Suprapubic skin (tissue), 4 donors: ENCODE measurements at regions not wholly inside any gene's neighbourhood (a gene's known extent, or its start where the extent isn't known, plus 50 kb on each side); places are given as distances from the start of the nearest gene placed in this dataset.

Experiments used
- DNase-seq, 2 donors: peaks; one replicate each; pipeline ENCODE4 v3.0.0-alpha.2; 2019; ENCODE audit warnings: low spot score in 2 of 2
- H3K27ac ChIP-seq: fragments of 200-600 bp; sonication (generic); one replicate; pipeline ENCODE4 v1.5.1; 2019
- H3K27me3 ChIP-seq: fragments of 200-600 bp; sonication (generic); one replicate; pipeline ENCODE4 v1.5.1; 2019
- H3K36me3 ChIP-seq: fragments of 200-600 bp; sonication (generic); one replicate; pipeline ENCODE4 v1.5.1; 2019
- H3K4me1 ChIP-seq: fragments of 200-600 bp; sonication (generic); one replicate; pipeline ENCODE4 v1.5.1; 2019
- H3K4me3 ChIP-seq: fragments of 200-600 bp; sonication (generic); one replicate; pipeline ENCODE4 v1.5.1; 2019; ENCODE audit warnings: mild to moderate bottlenecking
- H3K9me3 ChIP-seq: fragments of 200-600 bp; sonication (generic); one replicate; pipeline ENCODE4 v1.5.1; 2019
- EP300 ChIP-seq: sonication (generic); formaldehyde crosslinking; IDR thresholded peaks from one replicate; pipeline ENCODE4 v1.6.1; 2017; ENCODE audit warnings: antibody characterized with exemption
- POLR2A ChIP-seq, 2 donors: fragments of 450-650 bp; IDR thresholded peaks; one replicate each; pipeline ENCODE4 v1.6.1; 2017; ENCODE audit warnings: antibody characterized with exemption in 2 of 2, mild to moderate bottlenecking in 2 of 2, moderate library complexity in 2 of 2
- POLR2AphosphoS5 ChIP-seq, 3 donors: sonication (generic); formaldehyde crosslinking; IDR thresholded peaks; one replicate each; pipeline ENCODE4 v1.6.1; 2017; ENCODE audit warnings: antibody characterized with exemption in 3 of 3
- WGBS: methylation state at CpG from one replicate; pipeline ENCODE4 v1.1.5; 2018; 5-methylcytosine and 5-hydroxymethylcytosine counted together
- TF ChIP-seq, protein P1 (sequence below), 2 donors: fragments of 200-600 bp in 1 of 2; fragments of 450-650 bp in 1 of 2; sonication (generic) in 1 of 2; IDR thresholded peaks; one replicate each; pipeline ENCODE4 v1.5.1; 2016 to 2019; ENCODE audit warnings: antibody characterized with exemption in 2 of 2, mild to moderate bottlenecking in 1 of 2, moderate library complexity in 1 of 2

- H3K4me3 ChIP-seq = no peak overlapping the region
- no peaks in the 10 kb centered on the region for H3K36me3 ChIP-seq
- TF ChIP-seq EP300 (no peak), POLR2A (IDR thresholded peaks at IDR 0.05) (no peak), POLR2AphosphoS5 (IDR thresholded peaks at IDR 0.05) (no peak)
- TF ChIP-seq, protein P1, sequence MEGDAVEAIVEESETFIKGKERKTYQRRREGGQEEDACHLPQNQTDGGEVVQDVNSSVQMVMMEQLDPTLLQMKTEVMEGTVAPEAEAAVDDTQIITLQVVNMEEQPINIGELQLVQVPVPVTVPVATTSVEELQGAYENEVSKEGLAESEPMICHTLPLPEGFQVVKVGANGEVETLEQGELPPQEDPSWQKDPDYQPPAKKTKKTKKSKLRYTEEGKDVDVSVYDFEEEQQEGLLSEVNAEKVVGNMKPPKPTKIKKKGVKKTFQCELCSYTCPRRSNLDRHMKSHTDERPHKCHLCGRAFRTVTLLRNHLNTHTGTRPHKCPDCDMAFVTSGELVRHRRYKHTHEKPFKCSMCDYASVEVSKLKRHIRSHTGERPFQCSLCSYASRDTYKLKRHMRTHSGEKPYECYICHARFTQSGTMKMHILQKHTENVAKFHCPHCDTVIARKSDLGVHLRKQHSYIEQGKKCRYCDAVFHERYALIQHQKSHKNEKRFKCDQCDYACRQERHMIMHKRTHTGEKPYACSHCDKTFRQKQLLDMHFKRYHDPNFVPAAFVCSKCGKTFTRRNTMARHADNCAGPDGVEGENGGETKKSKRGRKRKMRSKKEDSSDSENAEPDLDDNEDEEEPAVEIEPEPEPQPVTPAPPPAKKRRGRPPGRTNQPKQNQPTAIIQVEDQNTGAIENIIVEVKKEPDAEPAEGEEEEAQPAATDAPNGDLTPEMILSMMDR (IDR thresholded peaks at IDR 0.05) = no peak
- H3K4me1 ChIP-seq = no peaks in the 10 kb centered on the region
- no peak for DNase-seq
- no peaks in the 10 kb centered on the region for H3K9me3 ChIP-seq
- WGBS = 61% methylated on average over 2 of the region's 2 CpGs
- no peaks in the 10 kb centered on the region for H3K27me3 ChIP-seq
- no peak overlapping the region for H3K27ac ChIP-seq
Measured at GRCh38 chr3:124574012-124574411, 156.2 kb upstream of the UMPS start.

DNA sequence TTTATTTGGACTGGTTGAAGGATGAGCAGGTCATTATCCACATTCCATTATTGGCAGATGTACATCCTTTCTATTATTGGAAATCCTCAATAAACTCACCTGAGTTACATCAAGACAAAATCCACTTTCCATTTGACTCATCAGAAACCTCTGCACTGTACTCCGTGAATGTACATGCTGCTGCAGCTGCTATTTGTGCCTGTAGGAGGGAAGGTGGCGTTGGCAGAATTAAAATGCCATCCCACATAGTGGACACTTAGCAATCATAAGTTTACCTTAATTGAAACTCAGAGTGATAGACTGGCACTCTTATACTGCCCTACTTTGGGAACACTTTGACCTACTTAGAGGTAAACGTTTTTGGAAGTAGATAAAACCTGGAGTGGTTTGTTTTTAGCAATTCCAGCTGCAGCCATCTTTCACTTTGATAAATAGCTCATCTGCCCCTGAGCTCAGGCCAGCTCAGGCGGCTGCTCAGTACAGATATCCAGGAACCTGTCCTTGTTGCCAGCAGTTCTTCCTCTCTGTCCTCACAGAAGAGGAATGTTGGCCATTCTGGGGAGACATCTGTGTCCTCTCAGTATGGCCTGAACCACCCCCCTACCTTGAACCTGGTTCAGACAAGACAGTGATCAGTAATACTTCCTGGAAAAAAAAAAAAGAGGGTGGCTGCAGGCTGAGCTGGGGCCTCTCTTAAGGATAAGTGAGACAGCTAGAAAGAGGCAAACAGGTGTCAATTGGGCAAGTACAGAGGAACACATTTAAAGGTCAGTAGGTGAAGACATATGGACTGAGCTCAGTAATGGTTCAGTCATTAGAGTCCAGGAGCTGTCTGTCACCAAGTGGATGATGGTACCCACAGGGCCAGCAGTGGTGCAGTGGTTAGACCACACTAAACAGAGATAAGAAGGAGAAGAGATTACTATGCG, 153.4 kb upstream of the UMPS start:
- Histone ChIP-seq H3K4me1 (no peaks in the 10 kb centered on the region), H3K27ac (no peak overlapping the region), H3K4me3 (no peak overlapping the region), H3K27me3 (no peaks in the 10 kb centered on the region), H3K36me3 (no peaks in the 10 kb centered on the region), H3K9me3 (no peaks in the 10 kb centered on the region)
- no peak for TF ChIP-seq POLR2A (IDR thresholded peaks at IDR 0.05)
- TF ChIP-seq, protein P1 (IDR thresholded peaks at IDR 0.05) = no peak
- no peak for TF ChIP-seq EP300
- no peak for TF ChIP-seq POLR2AphosphoS5 (IDR thresholded peaks at IDR 0.05)
- DNase-seq = no peak
- 66% methylated on average over 5 of the region's 5 CpGs for WGBS

- H3K4me1 ChIP-seq = no peaks in the 10 kb centered on the region
- 100% methylated on average over 1 of the region's 1 CpG for WGBS
- no peak overlapping the region for H3K4me3 ChIP-seq
Measured at GRCh38 chr3:124577494-124578167, 152.6 kb upstream of the UMPS start.

DNA sequence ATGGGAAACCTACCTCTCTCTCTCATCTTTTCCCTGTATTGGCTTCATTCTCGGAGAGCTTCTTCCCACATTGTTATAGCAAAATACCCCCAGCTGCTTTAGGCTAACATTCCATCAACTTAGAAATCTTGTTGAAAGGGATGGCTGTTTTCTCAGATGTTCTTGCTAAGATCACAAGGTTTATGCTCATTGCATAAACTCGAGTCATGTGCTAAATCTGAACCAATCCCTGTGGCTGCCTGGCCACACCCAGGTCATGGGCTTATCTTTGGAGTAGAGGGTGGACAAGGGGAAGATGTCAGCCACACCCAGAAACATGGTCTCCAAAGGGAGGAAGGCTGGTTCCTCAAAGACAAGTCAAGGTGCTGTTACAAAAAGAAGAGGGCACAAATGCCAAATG, 150.6 kb upstream of the UMPS start:
- DNase-seq = no peak
- peaks cover 5% of the 10 kb centered on the region for H3K4me1 ChIP-seq
- no peak overlapping the region for H3K4me3 ChIP-seq
- peaks cover 6% of the 10 kb centered on the region for H3K27me3 ChIP-seq
- TF ChIP-seq EP300 = no peak
- TF ChIP-seq, protein P1 (IDR thresholded peaks at IDR 0.05) = no peak
- no peak for TF ChIP-seq POLR2A (IDR thresholded peaks at IDR 0.05)
- no peak for TF ChIP-seq POLR2AphosphoS5 (IDR thresholded peaks at IDR 0.05)
- H3K9me3 ChIP-seq = no peaks in the 10 kb centered on the region
- WGBS = 87% methylated on average over 2 of the region's 2 CpGs
- H3K36me3 ChIP-seq = no peaks in the 10 kb centered on the region
- no peak overlapping the region for H3K27ac ChIP-seq

More at GRCh38 chr3:124577494-124578167, 152.6 kb upstream of the UMPS start:
- H3K27ac ChIP-seq = no peak overlapping the region
- H3K36me3 ChIP-seq = no peaks in the 10 kb centered on the region
- no peaks in the 10 kb centered on the region for H3K9me3 ChIP-seq
- DNase-seq = no peak
- H3K27me3 ChIP-seq = no peaks in the 10 kb centered on the region
- no peak for TF ChIP-seq EP300
- no peak for TF ChIP-seq POLR2AphosphoS5 (IDR thresholded peaks at IDR 0.05)
- no peak for TF ChIP-seq POLR2A (IDR thresholded peaks at IDR 0.05)
- TF ChIP-seq, protein P1 (IDR thresholded peaks at IDR 0.05) = no peak

- Histone ChIP-seq H3K9me3 (no peaks in the 10 kb centered on the region), H3K27ac (no peak overlapping the region), H3K4me3 (no peak overlapping the region), H3K36me3 (no peaks in the 10 kb centered on the region), H3K27me3 (peaks cover 24% of the 10 kb centered on the region), H3K4me1 (peaks cover 21% of the 10 kb centered on the region)
- no peak for TF ChIP-seq POLR2AphosphoS5 (IDR thresholded peaks at IDR 0.05)
- TF ChIP-seq POLR2A (IDR thresholded peaks at IDR 0.05) = no peak
- TF ChIP-seq EP300 = no peak
- TF ChIP-seq, protein P1 (IDR thresholded peaks at IDR 0.05) = no peak
- DNase-seq = no peak
- WGBS = 71% methylated on average over 4 of the region's 4 CpGs
Measured at GRCh38 chr3:124582196-124582595, 148.1 kb upstream of the UMPS start.
